ENCODE measurements at regions not wholly inside any gene's neighbourhood (a gene's known extent, or its start where the extent isn't known, plus 50 kb on each side); places are given as distances from the start of the nearest gene placed in this dataset.

GRCh38 chr20:6180531-6180930, 57.7 kb upstream of the FERMT1 start:
- DNase-seq (ENCODE audit: low read depth): no peak
- H3K4me3 ChIP-seq (ENCODE audit: control insufficient read depth, low read depth, low read length): no peak overlapping the region
- TF ChIP-seq CTCF (IDR thresholded peaks at IDR 0.05; ENCODE audit: control insufficient read depth, insufficient read depth, low read depth, low read length, missing control alignments): no peak

- peak; percentile 42 for TF ChIP-seq CTCF (IDR thresholded peaks at IDR 0.05; ENCODE audit: control insufficient read depth, insufficient read depth, low read depth, low read length, missing control alignments)
- no peak overlapping the region for H3K4me3 ChIP-seq (ENCODE audit: control insufficient read depth, low read depth, low read length)
- DNase-seq (ENCODE audit: low read depth): no peak
Measured at GRCh38 chr20:6178537-6178936, 55.7 kb upstream of the FERMT1 start.

- TF ChIP-seq CTCF (IDR thresholded peaks at IDR 0.05; ENCODE audit: control insufficient read depth, insufficient read depth, low read depth, low read length, missing control alignments): no peak
- DNase-seq (ENCODE audit: low read depth): no peak
- H3K4me3 ChIP-seq (ENCODE audit: control insufficient read depth, low read depth, low read length): no peak overlapping the region
Measured at GRCh38 chr20:6173481-6173880, 50.7 kb upstream of the FERMT1 start.

Measured in AG09309 (cell line).